Peyer's patch (tissue), 4 donors: ENCODE measurements at regions not wholly inside any gene's neighbourhood (a gene's known extent, or its start where the extent isn't known, plus 50 kb on each side); places are given as distances from the start of the nearest gene placed in this dataset.

ENCODE experiments used
- POLR2A ChIP-seq, 2 donors: fragments of 450-650 bp; IDR thresholded peaks; one replicate each; pipeline ENCODE4 v1.5.1; 2017; ENCODE audit warnings: antibody characterized with exemption in 2 of 2, mild to moderate bottlenecking in 2 of 2, moderate library complexity in 2 of 2
- TF ChIP-seq, protein P1 (sequence below), 6 experiments: fragments of 450-650 bp in 4 of 6; fragments of 200-600 bp in 2 of 6; sonication (generic) in 1 of 6; IDR thresholded peaks; one replicate each; pipeline ENCODE4 v1.5.1; 2017 to 2019; ENCODE audit warnings: antibody characterized with exemption in 6 of 6, mild to moderate bottlenecking in 3 of 6, moderate library complexity in 1 of 6

DNA sequence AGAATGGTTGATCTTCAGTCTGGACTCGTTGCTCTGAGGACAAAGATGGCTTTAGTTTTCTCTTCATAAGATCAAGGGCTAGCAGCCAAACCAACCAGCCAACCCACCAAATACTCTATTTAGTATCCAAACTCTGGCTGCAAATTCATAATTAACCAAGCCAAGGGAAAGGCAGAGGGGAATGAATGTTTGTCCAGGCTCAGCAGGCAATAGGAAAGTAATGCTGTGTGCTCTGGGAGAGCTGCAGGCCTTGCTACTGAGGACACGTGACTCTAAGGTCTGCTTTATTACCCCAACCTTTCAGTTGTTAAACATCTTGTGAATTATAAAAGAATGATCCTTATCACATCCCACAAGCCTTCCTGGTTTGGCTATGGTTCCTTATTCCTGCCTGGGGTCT, 52.3 kb upstream of the GALNT15 start:
- TF ChIP-seq, protein P1, sequence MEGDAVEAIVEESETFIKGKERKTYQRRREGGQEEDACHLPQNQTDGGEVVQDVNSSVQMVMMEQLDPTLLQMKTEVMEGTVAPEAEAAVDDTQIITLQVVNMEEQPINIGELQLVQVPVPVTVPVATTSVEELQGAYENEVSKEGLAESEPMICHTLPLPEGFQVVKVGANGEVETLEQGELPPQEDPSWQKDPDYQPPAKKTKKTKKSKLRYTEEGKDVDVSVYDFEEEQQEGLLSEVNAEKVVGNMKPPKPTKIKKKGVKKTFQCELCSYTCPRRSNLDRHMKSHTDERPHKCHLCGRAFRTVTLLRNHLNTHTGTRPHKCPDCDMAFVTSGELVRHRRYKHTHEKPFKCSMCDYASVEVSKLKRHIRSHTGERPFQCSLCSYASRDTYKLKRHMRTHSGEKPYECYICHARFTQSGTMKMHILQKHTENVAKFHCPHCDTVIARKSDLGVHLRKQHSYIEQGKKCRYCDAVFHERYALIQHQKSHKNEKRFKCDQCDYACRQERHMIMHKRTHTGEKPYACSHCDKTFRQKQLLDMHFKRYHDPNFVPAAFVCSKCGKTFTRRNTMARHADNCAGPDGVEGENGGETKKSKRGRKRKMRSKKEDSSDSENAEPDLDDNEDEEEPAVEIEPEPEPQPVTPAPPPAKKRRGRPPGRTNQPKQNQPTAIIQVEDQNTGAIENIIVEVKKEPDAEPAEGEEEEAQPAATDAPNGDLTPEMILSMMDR (IDR thresholded peaks at IDR 0.05) = no peak
- TF ChIP-seq POLR2A (IDR thresholded peaks at IDR 0.05) = no peak
